Karpas-422 (cell line): ENCODE measurements at regions not wholly inside any gene's neighbourhood (a gene's known extent, or its start where the extent isn't known, plus 50 kb on each side); places are given as distances from the start of the nearest gene placed in this dataset.

ENCODE experiments used
- DNase-seq: peaks from one replicate; pipeline ENCODE4 v3.0.0-alpha.2; 2015
- H2AFZ ChIP-seq: fragments of 200-600 bp; sonication (generic); 2 replicates; pipeline ENCODE4 v1.6.1; 2014; ENCODE audit warnings: antibody characterized with exemption, low read length, mixed read lengths
- H3K27ac ChIP-seq: fragments of 200-600 bp; sonication (generic); 2 replicates; pipeline ENCODE4 v1.5.1; 2014; ENCODE audit warnings: mild to moderate bottlenecking, low read length, moderate library complexity
- H3K27me3 ChIP-seq: fragments of 200-600 bp; sonication (generic); 2 replicates; pipeline ENCODE4 v1.6.1; 2014; ENCODE audit warnings: low read length, mixed read lengths
- H3K36me3 ChIP-seq: fragments of 200-600 bp; sonication (generic); 2 replicates; pipeline ENCODE4 v1.6.1; 2014; ENCODE audit warnings: low read length, mixed read lengths; ENCODE audit not compliant: insufficient read depth
- H3K4me1 ChIP-seq: fragments of 200-600 bp; sonication (generic); 2 replicates; pipeline ENCODE4 v1.6.1; 2014; ENCODE audit warnings: mild to moderate bottlenecking, low read length, mixed read lengths
- H3K4me2 ChIP-seq: fragments of 200-600 bp; sonication (generic); 2 replicates; pipeline ENCODE4 v1.6.1; 2014; ENCODE audit warnings: low read length, low read depth, mild to moderate bottlenecking; ENCODE audit not compliant: poor library complexity, severe bottlenecking
- H3K4me3 ChIP-seq: fragments of 200-600 bp; sonication (generic); 2 replicates; pipeline ENCODE4 v1.5.1; 2014; ENCODE audit warnings: mild to moderate bottlenecking, antibody characterized with exemption, low read length, mixed read lengths
- H3K79me2 ChIP-seq: fragments of 200-600 bp; sonication (generic); 2 replicates; pipeline ENCODE4 v1.6.1; 2014; ENCODE audit warnings: mild to moderate bottlenecking, low read length, mixed read lengths
- H3K9ac ChIP-seq: fragments of 200-600 bp; sonication (generic); 2 replicates; pipeline ENCODE4 v1.6.0; 2014; ENCODE audit warnings: low read length
- H3K9me2 ChIP-seq: fragments of 200-600 bp; sonication (generic), shearing (Covaris generic); replicated peaks from 2 replicates; pipeline ENCODE4 v1.6.0; 2014; ENCODE audit warnings: mild to moderate bottlenecking, low read length, moderate library complexity; ENCODE audit not compliant: insufficient read depth
- H3K9me3 ChIP-seq: fragments of 300-700, 200-600 bp; sonication (generic); 2 replicates; pipeline ENCODE4 v1.6.1; 2014; ENCODE audit warnings: low read length, mixed read lengths
- H4K20me1 ChIP-seq: fragments of 200-600 bp; sonication (generic); 2 replicates; pipeline ENCODE4 v1.6.1; 2014; ENCODE audit warnings: mild to moderate bottlenecking, antibody characterized with exemption, low read length, low read depth; ENCODE audit not compliant: insufficient read depth

DNA sequence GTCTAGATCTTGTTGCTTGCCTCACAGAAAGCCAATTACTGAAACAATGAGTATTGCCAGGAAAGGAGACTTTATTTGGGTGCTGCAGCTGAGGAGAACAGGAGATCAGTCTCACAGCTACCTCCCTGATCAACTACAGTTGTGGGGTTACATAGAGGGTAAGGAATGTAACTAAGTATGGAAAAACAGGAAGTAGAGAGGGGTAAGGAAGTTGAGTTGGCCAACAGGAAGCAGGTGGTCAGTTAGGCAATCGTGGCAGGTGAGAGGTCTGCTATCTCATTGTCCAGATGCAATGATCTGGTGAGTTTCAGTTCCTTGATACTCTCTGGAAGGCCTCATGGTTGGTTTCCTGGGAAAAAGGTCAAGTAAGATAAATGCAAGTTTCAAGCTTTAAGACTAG lies 333.1 kb upstream of the GOT2 start:
- Histone ChIP-seq H3K9me3 (no peaks in the 10 kb centered on the region), H3K4me1 (no peaks in the 10 kb centered on the region), H3K9ac (no peak overlapping the region), H3K79me2 (no peaks in the 10 kb centered on the region), H3K27me3 (no peaks in the 10 kb centered on the region), H3K9me2 (no peaks in the 10 kb centered on the region), H3K27ac (no peak overlapping the region), H3K4me2 (no peak overlapping the region), H4K20me1 (no peaks in the 10 kb centered on the region), H2AFZ (no peak overlapping the region), H3K36me3 (no peaks in the 10 kb centered on the region), H3K4me3 (no peak overlapping the region)
- no peak for DNase-seq

DNA sequence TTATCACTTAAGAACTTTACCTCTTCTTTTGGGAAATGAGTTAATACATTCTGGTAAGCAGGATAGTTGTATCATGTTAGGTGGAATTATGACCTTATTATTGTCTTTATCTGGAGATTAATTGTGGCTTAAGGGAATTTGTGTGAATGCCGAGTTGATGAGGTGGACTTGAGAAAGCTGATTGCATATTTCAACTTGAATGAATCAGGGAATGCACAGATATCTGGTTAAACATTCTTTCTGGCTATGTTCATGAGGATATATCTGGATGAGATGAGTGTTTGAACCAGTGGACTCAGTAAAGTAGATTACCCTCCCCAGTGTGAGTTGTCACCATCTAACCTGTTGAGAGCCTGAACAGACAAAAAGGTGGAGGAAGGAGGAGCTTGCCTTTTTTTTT lies 326.1 kb upstream of the GOT2 start:
- H2AFZ ChIP-seq, result no peak overlapping the region
- no peaks in the 10 kb centered on the region for H3K27me3 ChIP-seq
- H3K4me1 ChIP-seq, result no peaks in the 10 kb centered on the region
- H3K36me3 ChIP-seq, result no peaks in the 10 kb centered on the region
- no peaks in the 10 kb centered on the region for H3K79me2 ChIP-seq
- no peak overlapping the region for H3K4me3 ChIP-seq
- no peak overlapping the region for H3K4me2 ChIP-seq
- H3K9me2 ChIP-seq, result no peaks in the 10 kb centered on the region
- DNase-seq, result no peak
- H3K9me3 ChIP-seq, result no peaks in the 10 kb centered on the region
- H4K20me1 ChIP-seq, result no peaks in the 10 kb centered on the region
- H3K27ac ChIP-seq, result no peak overlapping the region
- no peak overlapping the region for H3K9ac ChIP-seq

DNA sequence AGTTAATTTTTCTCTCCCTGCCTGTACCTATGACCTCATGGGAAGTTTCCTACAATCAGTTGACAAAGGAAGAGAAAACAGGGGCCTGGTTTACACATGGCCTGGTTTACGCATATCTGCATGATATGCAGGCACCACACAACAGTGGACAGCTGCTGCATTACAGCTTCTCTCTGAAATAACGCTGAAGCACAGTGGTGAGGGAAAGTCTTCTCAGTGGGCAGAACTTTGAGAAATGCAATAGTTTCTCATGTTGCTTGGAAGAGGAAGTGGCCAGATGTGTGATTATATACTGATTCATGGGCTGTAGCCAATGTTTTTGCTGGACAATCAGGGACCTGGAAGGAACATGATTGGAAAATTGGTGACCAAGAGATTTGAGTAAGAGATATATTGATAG lies 324.1 kb upstream of the GOT2 start:
- Histone ChIP-seq H3K4me2 (no peak overlapping the region), H3K4me3 (no peak overlapping the region), H3K4me1 (no peaks in the 10 kb centered on the region), H3K9me2 (no peaks in the 10 kb centered on the region), H2AFZ (no peak overlapping the region), H3K9ac (no peak overlapping the region), H3K27ac (no peak overlapping the region), H3K79me2 (no peaks in the 10 kb centered on the region), H3K36me3 (no peaks in the 10 kb centered on the region), H3K9me3 (no peaks in the 10 kb centered on the region), H4K20me1 (no peaks in the 10 kb centered on the region), H3K27me3 (no peaks in the 10 kb centered on the region)
- no peak for DNase-seq

DNA sequence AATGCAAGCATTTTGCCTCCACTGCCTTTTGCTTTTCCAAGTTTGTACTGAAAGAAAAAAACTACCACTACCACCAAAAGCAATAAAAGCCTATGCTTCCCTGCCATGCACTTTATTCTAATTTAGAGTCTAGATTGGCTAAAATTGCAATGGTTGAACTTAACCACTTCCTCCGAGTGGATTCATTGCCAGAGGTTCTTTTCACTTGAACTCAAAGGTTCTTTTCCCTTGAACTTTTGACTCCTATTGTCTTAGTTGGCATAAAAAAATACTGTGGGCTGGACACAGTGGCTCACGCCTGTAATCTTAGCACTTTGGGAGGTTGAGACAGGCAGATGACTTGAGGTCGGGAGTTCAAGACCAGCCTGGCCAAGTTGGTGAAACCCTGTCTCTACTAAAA lies 319.8 kb upstream of the GOT2 start:
- Histone ChIP-seq H3K4me1 (no peaks in the 10 kb centered on the region), H2AFZ (no peak overlapping the region), H3K79me2 (no peaks in the 10 kb centered on the region), H3K4me3 (no peak overlapping the region), H3K9me3 (no peaks in the 10 kb centered on the region), H3K27ac (no peak overlapping the region), H3K4me2 (no peak overlapping the region), H3K9ac (no peak overlapping the region), H3K9me2 (no peaks in the 10 kb centered on the region), H3K36me3 (no peaks in the 10 kb centered on the region), H4K20me1 (no peaks in the 10 kb centered on the region), H3K27me3 (no peaks in the 10 kb centered on the region)
- no peak for DNase-seq

DNA sequence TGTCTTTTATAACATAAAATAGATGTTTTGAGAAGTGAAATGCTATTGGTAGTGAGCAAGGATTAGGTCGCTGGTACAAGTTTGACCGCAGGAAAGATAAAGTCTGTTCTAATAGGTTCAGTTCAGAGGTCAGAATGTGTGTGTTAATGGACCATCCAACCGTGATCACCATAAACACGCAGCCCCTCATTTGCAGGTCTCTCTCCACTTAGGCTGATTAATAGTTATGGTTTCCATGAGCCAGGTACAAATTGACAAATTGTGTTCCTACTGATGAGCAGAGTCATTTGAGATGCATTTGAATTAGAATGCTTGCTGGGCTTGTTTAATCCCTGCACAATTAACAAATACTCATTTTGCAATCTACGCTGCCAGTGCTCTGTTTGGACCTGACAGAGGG lies 318.1 kb upstream of the GOT2 start:
- Histone ChIP-seq H3K4me2 (no peak overlapping the region), H3K27ac (no peak overlapping the region), H3K9ac (no peak overlapping the region), H3K9me3 (no peaks in the 10 kb centered on the region), H3K79me2 (no peaks in the 10 kb centered on the region), H4K20me1 (no peaks in the 10 kb centered on the region), H3K27me3 (no peaks in the 10 kb centered on the region), H3K4me1 (no peaks in the 10 kb centered on the region), H3K9me2 (no peaks in the 10 kb centered on the region), H3K4me3 (no peak overlapping the region), H2AFZ (no peak overlapping the region), H3K36me3 (no peaks in the 10 kb centered on the region)
- no peak for DNase-seq

DNA sequence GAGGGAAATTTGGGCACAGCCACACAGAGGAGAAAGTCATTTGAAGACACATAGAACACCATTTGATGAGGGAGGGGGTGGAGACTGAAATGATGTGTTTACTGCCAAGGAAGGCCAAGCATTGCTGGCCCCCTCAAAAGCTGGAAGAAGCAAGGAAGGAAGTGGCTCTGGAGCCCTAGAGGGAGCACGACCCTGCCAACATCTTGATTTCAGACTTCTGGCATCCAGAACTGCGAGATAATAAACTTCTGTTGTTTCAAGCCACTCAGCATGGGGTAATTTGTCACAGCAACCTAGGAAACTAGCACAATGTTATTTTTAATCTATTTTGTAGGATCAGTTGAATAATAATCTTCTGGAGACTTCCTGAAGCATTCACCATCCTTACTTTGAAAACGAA lies 314.8 kb upstream of the GOT2 start:
- Histone ChIP-seq H4K20me1 (no peaks in the 10 kb centered on the region), H3K4me2 (no peak overlapping the region), H2AFZ (no peak overlapping the region)

DNA sequence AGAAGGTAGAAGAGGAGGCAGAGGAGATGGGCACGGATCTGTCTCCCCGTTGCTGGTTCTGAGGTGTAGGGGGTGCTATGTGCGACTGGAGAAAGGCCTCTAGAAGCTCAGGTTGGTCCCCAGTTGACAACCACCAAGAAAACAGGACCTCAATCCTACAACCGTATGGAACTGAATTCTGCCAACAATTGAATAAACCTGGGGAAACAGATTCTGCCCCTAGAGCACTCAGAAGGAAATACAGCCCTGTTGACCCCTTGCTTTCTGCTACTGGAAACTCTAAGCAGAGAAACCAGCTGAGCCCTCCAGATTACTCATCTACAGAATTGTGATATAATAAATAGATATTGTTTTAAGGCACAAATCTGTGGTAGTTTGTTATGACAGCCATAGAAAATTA lies 313.0 kb upstream of the GOT2 start:
- H3K27ac ChIP-seq, result no peak overlapping the region
- H3K36me3 ChIP-seq, result no peaks in the 10 kb centered on the region
- no peak overlapping the region for H3K4me3 ChIP-seq
- H4K20me1 ChIP-seq, result no peaks in the 10 kb centered on the region
- no peak overlapping the region for H2AFZ ChIP-seq
- no peak for DNase-seq
- H3K79me2 ChIP-seq, result no peaks in the 10 kb centered on the region
- H3K4me2 ChIP-seq, result no peak overlapping the region
- H3K9me3 ChIP-seq, result no peaks in the 10 kb centered on the region
- no peak overlapping the region for H3K9ac ChIP-seq
- no peaks in the 10 kb centered on the region for H3K27me3 ChIP-seq
- H3K4me1 ChIP-seq, result no peaks in the 10 kb centered on the region
- no peaks in the 10 kb centered on the region for H3K9me2 ChIP-seq

More for the DNA sequence above, 314.8 kb upstream of the GOT2 start:
- no peaks in the 10 kb centered on the region for H3K27me3 ChIP-seq
- DNase-seq, result no peak
- no peak overlapping the region for H3K4me3 ChIP-seq
- H3K4me1 ChIP-seq, result no peaks in the 10 kb centered on the region
- H3K79me2 ChIP-seq, result no peaks in the 10 kb centered on the region
- H3K27ac ChIP-seq, result no peak overlapping the region
- no peaks in the 10 kb centered on the region for H3K36me3 ChIP-seq
- no peak overlapping the region for H3K9ac ChIP-seq
- no peaks in the 10 kb centered on the region for H3K9me2 ChIP-seq
- no peaks in the 10 kb centered on the region for H3K9me3 ChIP-seq

DNA sequence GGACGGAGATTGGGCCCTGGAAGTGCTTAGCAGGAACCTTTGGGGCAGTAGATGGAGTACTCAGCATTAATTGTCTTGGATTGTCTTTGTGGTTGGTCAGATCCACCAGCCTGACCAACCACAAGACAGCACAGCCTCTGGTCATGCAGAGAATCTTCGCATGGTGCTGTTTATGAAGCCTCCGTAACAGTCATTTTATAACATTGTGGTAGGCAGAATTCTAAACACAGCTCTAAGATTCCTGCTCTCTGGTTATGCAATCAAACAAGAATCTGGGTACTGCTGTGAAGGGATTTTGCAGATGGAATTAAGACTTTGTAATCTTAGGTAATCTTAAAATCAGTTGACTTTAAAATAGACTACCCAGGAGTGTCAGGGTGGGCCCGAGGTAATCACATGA lies 312.2 kb upstream of the GOT2 start:
- H2AFZ ChIP-seq, result no peak overlapping the region
- no peaks in the 10 kb centered on the region for H3K27me3 ChIP-seq
- no peaks in the 10 kb centered on the region for H3K79me2 ChIP-seq
- no peaks in the 10 kb centered on the region for H3K9me2 ChIP-seq
- H4K20me1 ChIP-seq, result no peaks in the 10 kb centered on the region
- no peaks in the 10 kb centered on the region for H3K4me1 ChIP-seq
- H3K4me2 ChIP-seq, result no peak overlapping the region
- DNase-seq, result no peak
- no peaks in the 10 kb centered on the region for H3K9me3 ChIP-seq
- no peaks in the 10 kb centered on the region for H3K36me3 ChIP-seq
- H3K4me3 ChIP-seq, result no peak overlapping the region
- no peak overlapping the region for H3K27ac ChIP-seq
- no peak overlapping the region for H3K9ac ChIP-seq

DNA sequence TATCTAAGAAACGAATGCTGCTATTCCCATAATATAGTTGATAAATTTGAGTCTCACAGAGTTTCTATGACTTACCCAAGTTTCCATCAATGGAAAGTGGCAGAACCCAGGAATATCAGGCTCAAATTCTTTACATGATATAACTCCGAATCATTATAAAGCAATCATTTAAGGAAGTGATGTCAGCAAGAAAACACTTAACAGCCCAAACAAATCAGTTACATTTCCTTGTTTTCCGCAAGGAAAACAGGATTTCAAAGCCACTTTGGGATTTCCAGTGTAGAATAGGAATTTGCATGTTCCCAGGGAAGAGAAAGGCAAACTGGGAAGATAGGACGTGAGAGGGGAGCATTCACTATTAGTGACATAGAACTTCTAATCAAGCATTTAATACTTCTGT lies 311.4 kb upstream of the GOT2 start:
- no peaks in the 10 kb centered on the region for H3K9me3 ChIP-seq
- no peaks in the 10 kb centered on the region for H3K9me2 ChIP-seq
- no peak overlapping the region for H2AFZ ChIP-seq
- DNase-seq, result no peak
- H4K20me1 ChIP-seq, result no peaks in the 10 kb centered on the region
- H3K27ac ChIP-seq, result no peak overlapping the region
- no peaks in the 10 kb centered on the region for H3K4me1 ChIP-seq
- no peak overlapping the region for H3K4me2 ChIP-seq
- H3K36me3 ChIP-seq, result no peaks in the 10 kb centered on the region
- no peaks in the 10 kb centered on the region for H3K27me3 ChIP-seq
- no peak overlapping the region for H3K4me3 ChIP-seq
- no peak overlapping the region for H3K9ac ChIP-seq
- H3K79me2 ChIP-seq, result no peaks in the 10 kb centered on the region
